ENCODE measurements at regions not wholly inside any gene's neighbourhood (a gene's known extent, or its start where the extent isn't known, plus 50 kb on each side); places are given as distances from the start of the nearest gene placed in this dataset.

GRCh38 chr10:44467090-44467489, 82.2 kb upstream of the CXCL12 start:
- no peak for TF ChIP-seq CTCF (IDR thresholded peaks at IDR 0.05)

DNA sequence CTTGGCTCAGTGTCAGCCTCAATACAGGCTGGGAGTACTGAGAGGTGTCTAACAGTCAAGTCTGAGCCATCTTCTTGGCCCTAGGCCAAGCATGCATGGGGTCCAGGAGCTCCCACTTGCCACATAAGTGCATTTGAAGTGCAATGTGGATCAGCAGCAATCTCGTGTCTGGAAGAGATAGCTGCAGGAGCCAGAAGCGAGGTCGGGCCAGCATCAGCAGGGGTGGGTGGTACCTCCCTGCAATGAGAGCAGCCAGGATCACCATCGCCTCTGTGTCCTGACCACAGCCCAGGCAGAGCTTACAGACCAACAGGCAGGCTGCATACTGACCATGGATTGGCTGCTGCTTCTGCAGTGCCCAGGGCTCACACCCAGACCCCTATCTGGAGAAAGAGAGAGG, 83.0 kb upstream of the CXCL12 start:
- TF ChIP-seq CTCF (IDR thresholded peaks at IDR 0.05), result no peak

DNA sequence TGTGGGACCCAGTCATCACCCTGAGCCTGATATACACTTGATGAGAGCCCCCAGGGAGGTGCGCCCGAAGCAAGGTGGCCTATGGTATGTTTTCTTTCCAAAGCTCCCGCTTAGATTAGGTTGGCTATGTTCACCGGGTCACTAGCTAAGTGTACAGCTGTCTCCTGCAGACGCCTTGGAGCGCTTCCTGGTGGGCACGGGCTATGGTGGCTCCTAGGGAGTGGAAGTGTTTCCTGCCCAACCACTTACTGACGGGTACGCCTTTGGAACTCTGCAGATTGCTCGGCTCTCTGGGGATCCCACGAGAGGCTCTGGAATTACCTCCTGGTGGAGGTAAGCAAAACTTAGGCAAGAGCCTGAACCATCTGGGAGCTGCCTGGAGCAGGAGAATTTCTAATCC, 83.6 kb upstream of the CXCL12 start:
- TF ChIP-seq CTCF (IDR thresholded peaks at IDR 0.05), result no peak

GRCh38 chr10:44468965-44469364, 84.1 kb upstream of the CXCL12 start:
- TF ChIP-seq CTCF (IDR thresholded peaks at IDR 0.05), result no peak

GRCh38 chr10:44470784-44471183, 85.9 kb upstream of the CXCL12 start:
- TF ChIP-seq CTCF (IDR thresholded peaks at IDR 0.05), result no peak

GRCh38 chr10:44471410-44471809, 86.5 kb upstream of the CXCL12 start:
- no peak for TF ChIP-seq CTCF (IDR thresholded peaks at IDR 0.05)

GRCh38 chr10:44473146-44473545, 88.2 kb upstream of the CXCL12 start:
- no peak for TF ChIP-seq CTCF (IDR thresholded peaks at IDR 0.05)

GRCh38 chr10:44476409-44477045, 91.6 kb upstream of the CXCL12 start:
- TF ChIP-seq CTCF (IDR thresholded peaks at IDR 0.05), result no peak

Measured in LNCAP (cell line).